Nucleus accumbens (tissue), 56 donors: ENCODE measurements at regions not wholly inside any gene's neighbourhood (a gene's known extent, or its start where the extent isn't known, plus 50 kb on each side); places are given as distances from the start of the nearest gene placed in this dataset.

Experiments
- DNase-seq, 56 donors: peaks; one replicate each; lab custom pipeline; 2025; lab: John Stamatoyannopoulos, UW

DNA sequence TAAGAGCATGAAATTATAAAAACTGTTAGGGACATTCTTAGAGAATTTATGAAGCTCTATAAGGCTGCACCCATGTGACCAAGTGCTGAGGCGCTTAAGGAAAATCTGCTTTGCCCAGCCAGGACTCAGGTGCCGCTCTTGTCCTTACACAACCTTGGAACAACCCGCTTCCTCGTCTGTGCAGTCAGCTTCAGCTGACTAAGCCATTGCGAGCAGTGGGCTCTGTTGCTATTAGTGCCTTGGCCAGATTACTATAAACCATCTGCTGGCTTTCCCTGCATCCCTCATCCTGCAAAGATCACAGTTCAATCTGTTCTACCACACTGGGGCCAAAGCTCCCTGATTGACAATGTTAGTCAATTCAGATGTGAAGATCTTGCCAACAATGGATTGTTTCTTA is 89.1 kb upstream of the E2F3 start:
- DNase-seq = no peak

DNA sequence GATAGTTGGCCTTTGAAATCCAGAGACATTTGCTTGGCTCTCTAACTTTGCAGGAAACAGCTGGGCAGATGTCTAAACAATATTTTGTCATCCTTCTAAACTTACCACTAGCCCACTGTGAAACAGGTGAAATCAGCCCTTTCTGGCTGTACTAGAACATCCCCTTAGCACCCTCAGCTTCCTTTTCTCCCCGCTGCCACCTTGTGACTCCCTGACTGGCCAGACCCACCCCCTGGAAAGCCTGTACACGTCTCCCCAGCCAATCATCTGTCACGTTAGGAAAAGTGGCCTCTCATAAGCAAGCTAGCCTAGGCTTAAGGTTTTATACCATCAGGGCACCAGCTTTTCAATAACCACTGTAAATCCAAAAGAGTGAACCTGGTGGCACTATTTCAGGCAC is 88.6 kb upstream of the E2F3 start:
- DNase-seq = no peak

DNA sequence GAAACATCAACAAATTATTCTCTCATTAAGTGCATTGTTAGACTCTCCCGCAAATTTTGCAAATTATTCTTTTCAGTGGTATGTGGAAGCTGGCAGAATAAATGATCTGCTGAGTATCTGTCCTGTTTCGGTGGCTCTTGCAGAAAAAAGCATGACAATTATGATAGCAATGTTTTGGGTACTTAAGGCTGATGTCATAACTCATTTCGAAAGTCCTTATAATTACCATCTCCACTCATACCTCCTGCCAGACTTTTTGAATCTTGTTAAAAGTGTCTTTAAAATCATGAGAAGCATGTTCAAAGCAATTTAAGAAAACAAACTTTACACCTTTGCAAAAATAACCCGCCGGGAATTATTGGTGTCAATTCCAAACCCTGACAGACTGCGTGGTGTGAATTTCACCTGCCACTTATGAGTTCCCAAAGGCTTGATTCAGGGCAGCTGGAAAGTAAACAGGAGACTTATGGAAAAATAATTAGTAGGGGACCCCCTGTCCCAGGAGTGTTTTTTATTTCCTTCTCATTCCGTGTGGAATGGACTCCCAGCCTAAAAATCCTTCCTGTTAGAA is 87.6 kb upstream of the E2F3 start:
- DNase-seq = no peak

DNA sequence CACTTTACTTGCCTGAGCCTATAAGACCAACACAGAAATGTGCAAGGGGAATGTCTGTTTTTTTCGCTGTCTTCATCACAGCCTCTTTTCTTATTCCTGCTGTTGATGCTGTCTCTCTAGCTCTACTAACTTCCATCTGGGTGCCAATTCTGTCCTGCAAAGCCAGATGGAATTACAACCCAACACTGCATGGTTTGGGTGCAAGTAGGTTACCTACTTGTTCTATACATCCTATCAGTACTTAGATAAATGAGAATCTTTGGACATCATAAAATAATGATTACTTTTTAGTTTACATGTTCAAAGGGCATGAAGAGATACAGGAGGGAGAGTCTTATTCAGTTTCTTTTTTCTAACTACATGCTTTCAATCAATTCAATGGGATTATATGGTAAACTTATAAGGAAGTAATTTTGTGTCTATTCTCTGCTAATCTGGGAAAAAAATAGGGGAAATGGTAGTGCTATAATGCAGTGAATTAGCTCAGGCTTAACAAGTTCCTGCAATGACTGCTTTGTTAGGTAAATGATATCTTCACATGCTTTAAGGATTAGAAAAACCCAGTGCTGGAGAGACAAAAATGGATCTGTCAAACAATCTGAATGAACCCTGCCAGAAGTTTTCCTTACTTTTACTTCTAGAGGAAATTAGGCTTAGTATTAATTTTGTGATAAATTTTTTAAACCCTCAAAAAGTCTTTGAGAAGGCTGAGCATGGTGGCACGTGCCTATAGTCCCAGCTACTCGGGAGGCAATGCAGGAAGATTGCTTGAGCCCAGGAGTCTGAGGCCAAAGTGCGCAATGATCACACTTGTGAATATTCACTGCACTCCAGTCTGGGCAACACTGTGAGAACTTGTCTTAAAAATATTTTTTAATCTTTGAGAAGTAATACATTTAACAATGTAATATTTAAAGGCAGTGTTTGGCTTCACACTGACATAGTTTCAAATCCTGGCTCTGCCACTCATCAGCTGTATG is 86.5 kb upstream of the E2F3 start:
- no peak for DNase-seq

DNA sequence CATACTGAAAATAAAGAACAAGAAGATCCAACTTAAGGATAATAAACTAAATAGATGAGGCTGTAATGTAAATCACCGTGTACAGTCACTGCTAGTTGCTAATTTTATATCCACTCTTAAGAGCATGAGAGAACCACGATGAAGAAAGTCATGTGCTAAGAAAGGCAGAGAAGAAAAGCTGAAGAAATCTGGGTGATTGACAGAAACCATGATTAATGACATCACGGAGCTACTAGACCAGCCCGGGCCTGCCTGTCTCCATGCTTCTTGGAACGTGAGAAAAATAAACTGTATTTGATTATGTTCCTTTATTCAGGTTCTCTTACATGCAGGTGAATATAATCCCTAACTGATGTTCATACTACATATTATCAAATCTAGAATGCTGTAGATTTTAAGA is 84.2 kb upstream of the E2F3 start:
- no peak for DNase-seq

DNA sequence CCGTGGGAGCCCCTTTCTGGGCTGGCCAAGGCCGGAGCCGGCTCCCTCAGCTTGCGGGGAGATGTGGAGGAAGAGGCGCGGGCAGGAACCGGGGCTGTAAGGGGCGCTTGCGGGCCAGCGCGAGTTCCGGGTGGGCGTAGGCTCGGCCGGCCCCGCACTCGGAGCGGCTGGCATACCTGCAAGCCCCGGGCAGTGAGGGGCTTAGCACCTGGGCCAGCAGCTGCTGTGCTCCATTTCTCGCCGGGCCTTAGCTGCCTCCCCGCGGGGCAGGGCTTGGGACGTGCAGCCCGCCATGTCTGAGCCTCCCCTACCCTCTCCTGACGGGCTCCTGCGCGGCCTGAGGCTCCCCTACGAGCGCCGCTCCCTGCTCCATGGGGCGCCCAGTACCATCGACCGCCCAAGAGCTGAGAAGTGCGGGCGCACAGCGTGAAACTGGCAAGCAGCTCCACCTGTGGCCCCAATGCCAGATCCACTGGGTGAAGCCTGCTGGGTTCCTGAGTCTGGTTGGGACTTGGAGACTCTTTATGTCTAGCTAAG is 82.8 kb upstream of the E2F3 start:
- no peak for DNase-seq

DNA sequence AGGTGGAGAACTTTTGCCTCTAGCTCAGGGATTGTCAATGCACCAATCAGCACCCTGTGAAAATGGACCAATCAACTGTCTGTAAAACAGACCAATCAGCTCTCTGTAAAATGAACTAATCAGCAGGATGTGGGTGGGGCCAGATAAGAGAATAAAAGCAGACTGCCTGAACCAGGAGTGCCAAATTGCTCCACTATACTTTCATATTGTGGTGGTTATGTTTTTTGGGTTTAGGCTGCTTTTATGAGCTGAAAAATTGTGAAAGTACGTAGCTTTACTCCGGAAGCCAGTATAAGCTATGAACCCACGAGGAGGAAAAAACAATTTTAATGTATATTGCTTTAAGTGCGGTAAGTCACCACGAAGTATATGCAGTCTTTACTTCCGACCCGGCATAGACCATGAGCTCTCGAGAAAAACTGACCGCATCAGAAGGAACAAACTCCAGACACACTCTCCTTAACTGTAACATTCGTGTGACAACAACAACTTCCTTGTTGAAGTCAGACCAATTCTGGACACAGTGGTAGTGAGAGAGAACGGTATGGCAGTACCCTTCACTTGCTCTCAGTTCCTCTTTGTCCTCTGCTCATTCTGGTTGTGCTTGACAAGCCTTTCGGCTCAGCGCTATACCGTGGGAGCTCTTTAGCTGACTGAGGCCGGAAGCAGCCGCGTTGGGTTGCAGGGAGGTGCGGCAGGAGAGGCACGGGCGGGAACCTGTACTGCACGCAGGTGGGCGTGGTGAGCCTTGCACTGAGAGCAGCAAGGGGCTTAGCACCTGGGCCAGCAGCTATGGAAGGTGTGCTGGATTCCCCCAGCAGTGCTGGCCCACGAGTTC is 81.9 kb upstream of the E2F3 start:
- DNase-seq = peak in 5 of 56 donors; percentile 2 to 6 (median 4)

DNA sequence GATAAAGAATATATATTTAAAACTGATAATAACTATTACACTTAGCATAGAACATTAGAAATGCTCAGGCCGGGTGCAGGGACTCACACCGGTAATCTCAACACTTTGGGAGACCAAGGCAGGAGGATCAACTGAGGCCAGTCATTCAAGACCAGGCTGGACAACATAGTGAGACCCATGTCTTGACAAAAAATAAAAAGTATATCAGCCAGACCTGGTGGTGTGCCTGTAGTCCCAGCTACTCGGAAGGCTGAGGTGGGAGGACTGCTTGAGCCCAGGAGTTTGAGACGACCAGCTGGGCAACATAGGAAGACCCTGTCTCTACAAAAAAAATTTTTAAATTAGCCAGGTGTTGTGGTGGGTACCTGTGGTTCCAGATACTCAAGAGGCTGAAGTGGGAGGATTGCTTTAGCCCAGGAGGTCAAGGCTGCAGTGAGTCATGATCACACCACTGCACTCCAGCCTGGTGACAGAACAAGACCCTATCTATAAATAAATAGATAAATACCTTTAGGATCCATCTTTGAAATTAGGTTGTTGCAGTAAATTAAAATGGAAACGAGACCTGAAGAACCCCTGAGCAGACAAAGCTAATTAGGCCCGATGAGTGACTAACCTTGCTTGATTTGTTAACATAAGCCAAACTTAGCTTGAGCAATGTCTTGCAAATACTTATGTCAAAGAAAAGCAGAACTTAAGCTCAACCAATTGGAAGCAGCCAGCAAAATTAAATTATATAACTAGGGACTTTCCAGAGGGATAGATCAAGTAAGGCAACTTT is 75.8 kb upstream of the E2F3 start:
- no peak for DNase-seq

DNA sequence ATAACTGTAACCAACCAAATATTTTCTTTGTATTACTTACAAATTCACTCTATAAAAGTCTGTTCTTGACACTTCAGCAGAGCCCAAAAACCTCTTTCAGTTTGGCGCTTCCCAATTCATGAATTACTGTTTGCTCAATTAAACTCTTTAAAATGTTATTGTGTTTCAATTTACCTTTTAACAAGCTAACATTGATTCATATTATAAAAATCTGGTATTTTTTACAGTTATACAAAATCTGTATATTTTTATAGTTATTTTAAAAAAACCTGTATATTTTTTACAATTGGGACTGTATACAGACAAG is 75.3 kb upstream of the E2F3 start:
- no peak for DNase-seq

DNA sequence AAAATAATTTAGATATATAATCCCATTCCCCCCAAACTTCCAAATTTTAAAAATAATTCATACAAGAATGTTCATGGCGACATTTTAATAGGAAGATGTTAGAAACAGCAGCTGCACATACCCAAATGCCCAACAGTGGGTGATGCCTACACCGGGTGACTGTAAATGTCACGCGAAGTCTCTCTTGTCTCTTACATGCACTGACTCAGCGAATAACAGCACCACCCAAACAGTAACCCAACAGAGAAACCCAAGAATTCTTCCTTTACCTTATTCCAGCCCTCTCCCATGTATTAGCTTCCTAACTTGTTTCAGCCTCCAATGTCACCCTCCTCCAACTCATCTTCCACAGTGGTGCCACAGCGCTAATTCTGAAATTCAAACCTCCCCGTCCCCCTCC is 74.5 kb upstream of the E2F3 start:
- no peak for DNase-seq

DNA sequence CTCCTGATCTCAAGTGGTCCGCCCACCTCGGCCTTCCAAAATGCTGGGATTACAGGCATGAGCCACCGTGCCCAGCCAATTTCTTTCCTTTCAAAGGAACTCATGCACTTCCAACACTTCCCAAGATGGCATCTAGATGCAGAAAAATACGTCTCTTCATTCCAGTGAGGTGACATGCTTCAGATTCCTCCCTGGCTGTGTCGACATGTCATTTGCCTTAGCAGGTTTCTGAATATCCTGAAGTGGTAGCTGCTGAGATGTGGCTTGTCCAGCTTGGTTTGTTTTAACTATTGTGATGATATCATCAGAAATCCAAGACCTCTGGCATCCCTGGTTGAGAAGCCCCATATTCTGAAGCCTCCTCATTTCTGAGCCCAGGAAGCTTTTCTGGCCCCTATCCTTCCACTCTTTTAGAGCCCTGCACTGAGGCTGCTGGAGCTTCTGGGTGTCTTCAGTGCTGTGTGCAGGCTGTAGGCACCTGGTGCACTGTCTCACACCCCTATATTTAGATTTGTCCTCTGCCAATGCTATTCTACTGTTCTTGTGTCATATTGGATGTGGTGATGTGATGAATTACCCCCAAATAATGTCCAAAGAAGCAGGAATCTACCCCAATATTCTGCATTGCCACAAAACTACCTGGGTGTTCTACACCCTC is 73.3 kb upstream of the E2F3 start:
- no peak for DNase-seq

DNA sequence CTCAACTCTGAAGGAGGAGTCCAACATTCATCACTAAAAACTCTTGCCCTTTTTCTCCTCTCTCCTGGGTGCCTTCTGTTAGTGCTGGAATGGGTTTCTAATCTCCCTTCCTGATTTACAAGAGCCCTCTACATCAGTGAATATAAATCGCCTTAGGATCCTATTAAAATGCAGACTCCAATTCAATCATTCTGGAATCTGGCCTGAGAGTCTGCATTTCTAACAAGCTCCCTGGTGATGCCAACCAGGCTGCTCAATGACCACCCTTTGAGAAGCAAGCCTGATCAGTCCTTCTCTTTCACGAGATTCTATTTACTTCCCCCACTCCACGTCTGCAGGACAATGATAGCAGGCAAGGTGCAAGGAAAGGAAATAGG is 72.8 kb upstream of the E2F3 start:
- DNase-seq = no peak

DNA sequence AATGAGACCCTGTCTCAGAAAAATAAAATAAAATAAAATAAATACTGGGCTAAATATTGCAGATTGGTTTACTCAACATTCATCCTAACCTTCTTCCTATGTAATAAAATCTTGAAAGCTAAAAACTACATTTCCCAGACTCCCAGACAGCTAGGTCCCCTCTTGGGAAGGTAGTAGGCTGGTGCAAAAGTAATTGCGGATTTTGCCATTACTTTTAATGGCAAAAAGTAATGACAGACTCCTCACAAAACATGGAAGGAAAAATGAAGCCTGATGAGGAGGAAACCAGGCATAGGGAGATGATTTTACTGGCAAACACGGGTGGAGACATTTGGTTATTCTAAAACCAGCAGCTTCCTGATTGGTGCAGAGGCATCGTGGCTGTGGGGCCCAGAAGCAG is 70.6 kb upstream of the E2F3 start:
- no peak for DNase-seq

DNA sequence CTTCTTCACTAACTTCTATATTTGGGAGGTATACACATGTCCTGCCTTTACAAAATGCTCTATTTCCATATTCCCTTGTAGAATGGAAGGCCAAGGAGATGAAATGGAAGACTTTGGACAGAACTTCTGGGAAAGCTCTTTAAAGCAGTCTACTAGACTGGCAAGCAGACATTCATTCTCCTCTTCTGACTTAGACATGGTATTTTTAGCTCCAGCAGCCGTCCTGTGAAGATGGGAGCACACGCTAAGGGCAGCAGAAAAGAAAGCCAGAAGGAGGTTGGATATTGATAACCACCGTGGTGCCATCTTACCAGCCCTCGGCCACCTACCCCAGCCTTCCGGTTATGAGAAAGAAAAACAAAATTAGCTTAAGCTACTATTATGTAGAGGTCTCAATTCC is 70.1 kb upstream of the E2F3 start:
- no peak for DNase-seq

DNA sequence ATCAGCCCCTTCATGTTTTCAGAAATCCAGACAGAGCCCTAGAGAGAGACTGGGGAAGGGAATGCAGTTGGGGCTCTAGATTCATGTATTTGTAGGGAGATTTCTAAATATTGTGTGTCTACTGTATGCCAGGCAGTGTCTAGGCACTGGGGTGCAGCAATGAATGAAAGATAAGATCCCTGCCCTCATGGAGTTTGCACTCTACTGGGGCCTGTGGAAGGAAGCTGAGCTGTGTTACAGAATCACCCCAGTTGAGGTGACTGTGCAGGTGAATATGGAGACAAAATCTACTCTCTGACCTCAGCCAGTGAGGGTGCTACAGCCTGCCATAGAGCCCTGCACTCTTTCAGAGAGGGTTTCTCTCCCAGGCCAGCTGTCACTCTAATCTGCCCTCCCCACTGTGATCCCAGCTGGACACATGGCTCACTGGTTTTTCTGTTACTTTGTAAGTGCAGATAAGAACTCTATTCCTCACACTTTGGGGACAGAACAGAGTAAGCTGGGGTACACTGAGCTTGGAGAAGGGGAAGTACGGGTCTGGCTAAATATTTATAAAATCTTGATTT is 69.2 kb upstream of the E2F3 start:
- no peak for DNase-seq

DNA sequence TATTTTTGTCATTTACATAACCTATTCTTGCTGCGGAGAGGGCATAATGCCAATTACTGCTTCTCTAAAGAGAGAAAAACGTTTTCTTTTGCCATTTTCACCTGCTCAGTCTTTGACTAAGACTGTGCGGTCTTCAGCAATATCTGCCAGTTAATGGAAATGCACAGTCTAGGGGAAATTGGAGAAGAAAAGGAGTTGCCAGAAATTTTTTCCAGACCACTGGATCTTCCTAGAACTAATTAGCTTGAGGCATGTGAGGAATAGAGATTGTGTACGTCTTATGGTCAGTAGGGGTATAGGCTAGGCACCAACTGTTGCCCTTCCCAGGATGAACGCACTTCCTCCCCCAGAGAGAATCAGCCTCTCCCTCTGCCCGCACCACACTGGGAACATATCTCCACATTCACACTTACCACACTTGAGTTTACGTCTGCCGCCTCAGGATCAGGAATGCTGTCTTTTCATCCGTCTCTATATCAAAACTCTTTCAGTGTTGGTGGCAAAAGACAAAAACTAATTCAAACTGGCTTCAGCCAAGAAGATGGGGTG is 67.9 kb upstream of the E2F3 start:
- DNase-seq = no peak

DNA sequence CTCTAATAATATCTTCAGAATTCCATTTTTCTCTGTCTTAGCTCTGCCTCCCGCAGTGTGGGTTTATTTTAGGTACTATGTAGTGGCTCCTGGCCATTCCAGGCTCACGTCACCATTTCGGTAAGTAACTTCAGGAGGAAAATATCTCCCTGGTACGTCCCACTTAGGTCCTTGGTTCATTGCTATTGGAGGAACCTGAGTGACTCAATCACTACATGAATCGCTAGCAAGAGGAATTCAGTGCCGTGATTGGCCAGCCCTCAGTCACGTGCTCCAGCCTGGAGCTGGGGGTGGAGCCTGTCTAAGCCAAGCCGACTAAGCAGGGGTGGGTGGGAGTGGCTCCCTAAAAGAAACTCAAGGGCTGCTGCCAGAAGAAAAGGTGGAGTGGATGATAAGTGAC is 67.3 kb upstream of the E2F3 start:
- peak in 1 of 56 donors; percentile 10 for DNase-seq

DNA sequence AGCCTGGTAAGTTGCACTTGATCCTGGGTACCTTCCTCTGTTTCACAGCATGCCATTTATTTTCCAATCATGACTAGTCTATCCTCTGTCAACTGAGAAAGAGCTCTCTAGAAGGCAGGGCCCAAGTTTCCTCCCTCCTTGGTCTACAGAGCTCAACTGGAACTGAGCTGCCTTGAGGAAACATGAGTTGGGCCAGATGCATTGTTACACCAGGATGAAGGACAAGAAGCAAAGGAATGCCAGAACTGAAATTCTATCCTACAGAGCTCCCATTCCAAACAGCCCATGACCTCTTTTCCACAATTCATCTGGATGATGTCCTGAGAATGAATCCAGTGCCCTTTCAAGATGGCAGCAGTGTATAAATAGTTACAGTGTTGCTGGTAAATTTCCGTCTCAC is 66.7 kb upstream of the E2F3 start:
- no peak for DNase-seq

DNA sequence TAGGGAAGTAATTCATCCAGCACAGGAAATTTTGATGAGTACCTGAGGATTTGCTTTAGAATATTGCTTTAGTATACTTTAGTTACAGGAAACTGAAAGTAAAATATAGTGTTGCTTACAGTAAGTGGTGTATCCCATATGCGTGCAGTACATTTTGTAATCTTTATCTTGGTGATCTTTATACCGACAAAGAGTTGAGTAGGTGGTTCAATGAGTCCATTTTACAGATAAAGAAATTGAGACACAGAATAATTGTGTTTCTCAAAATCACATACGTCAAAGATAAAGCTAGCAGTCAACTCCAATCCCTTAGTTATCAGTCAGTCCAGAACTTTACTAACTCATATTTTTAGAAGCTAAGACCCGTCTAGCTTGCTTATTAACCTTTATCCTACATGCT is 65.8 kb upstream of the E2F3 start:
- no peak for DNase-seq
